ENCODE measurements at regions not wholly inside any gene's neighbourhood (a gene's known extent, or its start where the extent isn't known, plus 50 kb on each side); places are given as distances from the start of the nearest gene placed in this dataset.

DNA sequence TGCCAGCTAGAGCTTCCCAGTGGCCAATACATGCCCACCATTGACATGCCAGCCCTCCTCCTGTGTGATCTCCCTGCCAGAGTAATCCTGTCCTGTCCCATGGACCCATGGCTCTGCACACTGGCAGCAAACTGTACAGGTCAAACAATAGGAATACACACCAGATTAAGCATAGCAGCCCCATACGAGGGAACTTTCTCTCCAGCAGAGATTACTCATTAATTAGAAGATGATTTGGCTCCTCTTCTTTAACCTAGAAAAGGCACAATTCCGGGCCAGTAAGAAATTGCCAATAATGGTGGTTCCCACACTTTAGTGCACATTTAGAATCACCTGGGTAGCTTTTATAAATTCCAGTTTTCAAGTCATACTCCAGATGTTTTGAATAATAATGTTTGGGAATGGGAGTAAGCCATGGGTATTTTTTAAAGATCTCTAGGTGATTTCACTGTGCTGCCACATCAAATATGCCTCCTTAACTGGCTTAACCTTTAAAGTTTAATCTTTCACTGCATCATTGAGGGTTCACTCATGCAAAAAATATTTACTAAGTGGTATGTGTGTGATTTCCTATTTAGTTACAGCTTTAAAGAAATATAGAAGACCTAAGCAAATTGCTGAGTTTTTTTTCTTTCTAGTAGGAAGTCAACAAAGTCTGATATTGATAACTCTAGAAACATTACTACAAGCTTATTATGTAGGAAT lies 277.6 kb upstream of the NWD2 start:
- peak; percentile 31 for DNase-seq

DNA sequence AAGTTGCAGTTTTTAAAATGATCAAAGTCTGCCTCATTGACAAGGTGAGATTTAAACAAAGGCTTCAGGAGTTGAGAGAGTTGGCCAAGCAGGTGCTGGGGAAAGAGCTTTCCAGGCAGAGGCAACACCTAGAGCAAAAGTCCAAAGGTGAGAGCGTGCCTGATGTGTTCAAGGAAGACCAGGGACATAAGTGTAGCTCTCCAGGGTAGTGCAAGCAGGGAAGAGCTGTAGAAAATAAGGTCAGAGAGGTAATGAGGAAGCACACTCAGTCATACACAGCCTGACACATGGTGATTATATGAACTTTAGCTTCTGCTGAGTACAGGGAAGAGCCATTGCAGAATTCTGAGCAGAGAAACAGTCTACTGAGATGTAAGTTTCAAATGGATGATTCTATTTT lies 265.0 kb upstream of the NWD2 start:
- DNase-seq: no peak

DNA sequence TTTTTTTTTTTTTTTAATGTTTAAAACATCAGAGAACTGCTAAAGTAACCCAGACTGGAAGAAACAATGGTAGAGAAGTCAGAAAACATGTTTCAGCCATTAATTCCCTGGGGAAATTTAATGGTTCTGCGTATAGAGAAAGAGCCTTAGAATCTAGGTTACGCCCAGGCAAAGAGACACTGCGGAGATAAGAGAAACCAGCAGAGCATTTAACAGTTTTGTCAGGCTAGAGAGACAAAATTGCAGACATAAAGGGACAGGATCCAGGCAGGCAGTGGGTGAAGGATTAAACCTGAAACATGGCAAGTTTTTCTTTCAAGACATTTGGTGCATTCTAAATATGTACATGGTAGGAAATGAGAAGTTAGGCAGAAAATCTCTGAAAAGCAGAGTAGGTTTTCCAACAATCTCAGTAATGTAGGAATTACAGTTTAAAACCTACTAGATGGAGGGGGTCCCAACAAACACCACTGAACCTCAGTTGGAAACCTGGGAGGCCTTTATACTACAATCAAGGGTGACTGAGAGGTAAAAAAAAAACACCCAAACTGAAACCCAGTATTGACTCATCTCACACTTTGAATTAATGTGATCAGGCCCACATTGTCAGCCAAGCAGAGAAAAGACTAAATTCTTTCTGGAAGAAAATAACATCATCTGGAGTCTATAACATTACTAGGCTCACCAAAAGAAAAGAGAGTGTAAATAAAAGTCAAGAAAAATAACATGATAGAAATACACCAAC lies 254.2 kb upstream of the NWD2 start:
- DNase-seq: no peak

DNA sequence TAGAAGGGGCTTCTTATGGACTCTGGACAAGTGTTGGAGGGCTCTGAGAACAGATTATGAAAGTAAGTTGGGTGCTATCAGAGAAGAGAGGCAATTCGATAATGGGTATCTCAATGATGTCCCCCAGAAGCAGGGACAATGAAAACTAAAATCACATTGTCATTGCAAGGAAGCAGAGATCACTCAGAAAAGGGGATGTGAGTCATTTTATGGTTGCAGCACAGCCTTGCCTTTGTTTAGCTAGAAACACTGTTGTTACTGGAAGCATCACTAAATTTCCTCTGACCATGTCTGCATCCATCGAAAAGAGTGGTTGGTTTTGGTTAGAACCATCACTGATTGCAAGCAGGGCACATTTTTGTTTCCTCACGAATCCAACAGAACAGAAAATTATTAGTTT lies 246.8 kb upstream of the NWD2 start:
- DNase-seq: no peak

DNA sequence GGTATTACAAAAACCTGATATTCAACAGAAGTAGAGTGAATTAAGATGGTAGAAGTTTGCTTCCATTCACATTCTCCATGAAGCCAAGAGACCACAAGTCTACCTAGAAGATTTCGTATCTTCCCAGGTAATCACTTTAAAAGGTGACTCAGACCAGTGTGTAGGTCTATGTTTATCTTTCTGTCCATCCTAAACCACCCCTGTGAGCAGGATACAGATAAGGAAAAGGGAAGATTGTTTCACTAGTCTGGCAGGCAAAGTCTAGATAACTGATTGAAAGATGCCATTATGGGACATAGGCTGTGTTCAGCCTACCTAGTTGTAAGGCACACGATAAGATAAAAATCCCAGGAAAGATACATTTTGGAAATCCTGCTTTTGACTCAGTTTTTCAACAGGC lies 244.3 kb upstream of the NWD2 start:
- DNase-seq: no peak

DNA sequence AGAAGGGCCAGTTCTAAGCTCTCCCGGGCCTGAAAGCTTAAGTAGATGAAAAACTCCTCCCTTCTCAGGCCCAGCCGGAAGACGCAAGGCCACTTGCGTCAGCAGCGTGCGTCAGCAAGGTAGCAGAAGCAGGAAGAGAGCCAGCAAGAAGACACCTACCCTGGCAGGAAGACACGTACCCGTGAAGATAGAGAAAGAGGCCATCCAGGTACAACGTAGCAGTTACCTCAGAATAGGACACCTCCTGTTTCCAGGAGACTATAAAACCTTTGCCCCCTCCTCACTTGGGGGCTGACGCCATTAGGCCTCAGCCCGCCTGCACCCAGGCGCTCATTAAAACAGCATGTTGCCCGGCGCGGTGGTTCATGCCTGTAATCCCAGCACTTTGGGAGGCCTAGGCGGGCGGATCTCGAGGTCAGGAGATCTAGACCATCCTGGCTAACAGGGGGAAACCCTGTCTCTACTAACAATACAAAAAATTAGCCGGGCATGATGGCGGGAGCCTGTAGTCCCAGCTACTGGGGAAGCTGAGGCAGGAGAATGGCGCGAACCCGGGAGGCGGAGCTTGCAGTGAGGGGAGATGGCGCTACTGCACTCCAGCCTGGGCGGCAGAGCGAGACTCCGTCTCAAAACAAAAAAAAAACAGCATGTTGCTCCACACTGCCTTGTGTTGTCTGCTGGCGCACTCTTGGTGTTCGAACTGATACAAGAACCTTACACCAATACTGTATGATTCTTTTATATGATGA lies 242.7 kb upstream of the NWD2 start:
- no peak for DNase-seq

DNA sequence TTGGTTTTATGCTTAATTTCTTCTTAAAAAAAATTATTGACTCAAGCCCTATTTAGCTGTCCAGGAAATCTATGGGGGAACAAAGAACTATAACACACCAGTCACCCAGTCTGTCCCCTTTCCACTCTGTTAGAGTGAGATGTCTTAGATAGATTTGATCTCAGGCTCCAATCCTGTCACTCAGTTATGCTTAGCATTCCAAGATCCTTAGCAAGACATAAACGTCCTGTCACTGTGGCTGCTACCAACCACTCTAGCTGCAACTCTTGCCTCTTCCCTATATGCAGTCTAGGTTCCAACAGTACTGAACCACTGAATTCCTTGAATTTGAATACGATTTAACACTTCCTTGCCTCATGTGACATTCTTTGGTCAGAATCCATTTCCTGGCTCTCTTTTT lies 241.9 kb upstream of the NWD2 start:
- no peak for DNase-seq

DNA sequence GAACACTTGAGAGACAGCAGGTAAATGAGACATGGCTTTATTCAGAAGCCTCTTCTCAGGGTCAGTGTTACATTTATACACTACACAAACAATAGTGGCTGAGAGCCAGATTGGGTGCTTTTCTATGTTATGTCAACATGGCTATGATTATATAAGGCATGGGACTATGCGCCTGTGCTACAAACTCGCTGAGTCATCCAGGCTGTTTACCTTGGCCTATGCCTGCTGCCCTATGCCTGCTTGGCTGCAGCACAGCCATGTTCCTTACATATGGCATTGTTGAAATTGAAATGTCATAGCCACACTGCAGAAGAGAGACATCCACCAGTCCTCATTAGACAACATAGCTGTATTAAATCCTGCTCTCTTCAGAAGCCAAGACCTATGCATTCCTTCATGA lies 236.3 kb upstream of the NWD2 start:
- DNase-seq: no peak

DNA sequence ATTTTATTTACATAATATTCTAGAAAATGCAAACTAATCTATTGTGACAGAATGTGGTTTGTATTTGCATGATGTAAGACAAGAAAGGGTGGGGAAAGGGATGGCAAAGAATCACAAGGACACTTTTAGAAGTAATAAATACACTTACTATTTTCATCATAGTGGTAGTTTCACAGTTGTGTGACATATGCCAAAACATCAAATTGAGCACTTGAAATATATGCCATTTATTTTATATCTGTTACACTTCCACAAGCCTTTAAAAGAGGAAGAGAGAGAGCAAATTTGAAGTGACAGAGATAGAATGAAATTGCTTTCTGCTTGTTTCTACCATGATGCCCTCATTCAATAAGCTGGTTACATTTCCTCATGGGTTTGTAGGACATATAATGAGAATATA lies 230.0 kb upstream of the NWD2 start:
- no peak for DNase-seq

DNA sequence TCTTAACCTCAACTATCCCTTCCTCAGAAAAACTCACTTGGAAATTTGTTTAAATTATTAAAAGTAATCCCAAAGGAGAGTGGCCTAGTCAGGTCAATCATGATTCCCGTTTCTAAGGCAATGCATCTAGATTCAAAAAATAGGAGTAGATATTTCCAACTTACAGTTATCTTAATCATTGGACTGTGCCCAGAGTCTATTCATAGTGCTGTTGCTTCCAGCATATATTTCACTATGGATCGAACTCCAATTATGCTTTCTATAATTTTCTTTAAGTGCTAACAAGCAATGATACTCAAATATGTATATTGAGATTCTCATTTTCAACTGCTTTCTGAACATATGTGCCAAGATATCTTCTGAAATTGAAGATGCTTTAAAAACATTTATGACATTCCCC lies 229.2 kb upstream of the NWD2 start:
- no peak for DNase-seq

DNA sequence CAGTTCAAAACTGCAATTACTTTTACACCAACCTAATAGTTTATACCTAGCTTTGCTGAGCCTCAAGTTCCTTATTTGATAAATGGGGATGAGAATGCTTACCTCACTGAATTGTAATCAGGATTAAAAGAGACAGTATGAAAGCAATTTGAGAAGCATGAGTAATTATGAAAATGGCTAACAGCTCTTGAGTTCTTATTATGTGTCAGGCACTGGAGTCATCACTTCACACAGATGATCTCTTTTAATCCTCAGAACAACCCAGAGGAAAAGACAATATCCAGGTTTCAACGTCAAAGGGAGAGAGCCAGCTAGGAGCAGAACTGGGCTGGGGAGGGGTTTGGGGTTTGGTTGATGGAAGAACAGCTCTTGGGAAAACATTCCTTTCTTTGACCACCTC lies 221.0 kb upstream of the NWD2 start:
- DNase-seq: no peak

DNA sequence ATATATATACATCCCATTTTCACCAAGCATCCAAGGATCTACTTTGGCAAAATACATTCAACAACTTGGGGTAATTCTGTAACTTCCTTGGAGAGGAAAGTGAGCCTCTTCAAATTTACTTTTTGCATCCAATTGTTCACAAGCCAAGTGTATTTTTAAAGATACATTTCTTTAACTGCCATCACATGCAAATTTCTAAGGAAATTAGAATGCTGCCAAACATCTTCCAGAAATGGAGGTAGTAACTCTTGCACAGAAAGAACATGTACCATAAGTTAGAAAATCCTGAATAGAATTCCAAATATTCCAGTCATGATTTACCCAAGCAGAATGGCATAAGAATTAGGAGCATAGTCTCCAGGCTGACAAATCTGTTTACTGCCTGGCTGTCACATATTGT lies 220.5 kb upstream of the NWD2 start:
- DNase-seq: no peak

DNA sequence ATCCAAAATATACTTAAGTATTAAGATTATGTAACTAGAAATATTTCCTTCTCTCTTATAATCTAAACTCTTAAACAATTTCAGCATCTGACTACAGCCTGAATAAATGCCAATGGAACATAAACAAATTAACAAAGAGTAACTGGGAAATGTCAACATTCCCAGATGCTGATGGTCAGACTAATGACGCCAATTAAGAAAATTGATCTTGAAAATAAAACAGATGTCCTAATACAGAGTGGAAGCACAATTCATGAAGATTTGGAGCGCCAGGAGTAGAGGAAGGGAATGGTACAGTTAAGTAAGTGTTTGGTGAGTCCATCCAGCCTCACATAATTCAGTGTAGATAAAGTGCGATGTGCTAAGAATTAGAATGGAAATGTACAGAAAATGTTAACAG lies 203.7 kb upstream of the NWD2 start:
- no peak for DNase-seq

DNA sequence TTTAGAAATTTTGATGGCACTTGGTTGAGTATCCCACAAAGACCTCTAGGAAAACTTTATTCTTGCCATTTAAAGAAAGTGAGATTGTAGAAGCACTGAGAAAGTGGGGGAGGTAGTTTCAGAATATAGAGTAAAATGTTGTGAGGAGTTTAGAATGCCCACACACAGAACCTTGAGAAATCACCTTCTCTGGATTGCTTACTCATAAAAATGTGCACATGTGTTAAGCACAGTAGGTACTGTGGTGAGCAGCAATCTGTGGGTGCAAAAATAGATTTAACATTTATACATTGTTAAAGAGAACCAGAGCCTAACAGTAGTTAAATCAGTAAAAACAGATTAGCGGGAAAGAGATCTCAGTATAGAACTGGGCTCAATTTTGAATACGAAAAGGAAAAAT lies 201.2 kb upstream of the NWD2 start:
- DNase-seq: no peak

DNA sequence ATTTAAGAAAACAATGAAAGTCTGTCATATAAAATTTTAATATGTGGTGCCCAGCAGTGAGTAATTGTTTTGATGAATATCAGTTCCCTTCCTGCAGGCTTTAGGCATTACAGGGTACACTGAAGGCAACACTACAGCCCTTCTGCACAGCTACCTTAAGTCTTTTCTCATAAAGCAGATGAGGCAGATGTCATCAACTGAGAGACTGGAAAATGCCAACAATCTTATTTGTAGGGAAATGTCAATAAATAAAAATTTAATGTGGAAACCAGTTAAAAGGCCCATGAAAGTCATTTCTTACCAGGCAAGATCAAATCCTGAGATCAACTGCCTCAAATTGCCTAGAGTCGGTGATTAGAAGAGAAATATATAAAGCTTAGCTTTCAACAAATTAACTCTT lies 193.4 kb upstream of the NWD2 start:
- DNase-seq: no peak

DNA sequence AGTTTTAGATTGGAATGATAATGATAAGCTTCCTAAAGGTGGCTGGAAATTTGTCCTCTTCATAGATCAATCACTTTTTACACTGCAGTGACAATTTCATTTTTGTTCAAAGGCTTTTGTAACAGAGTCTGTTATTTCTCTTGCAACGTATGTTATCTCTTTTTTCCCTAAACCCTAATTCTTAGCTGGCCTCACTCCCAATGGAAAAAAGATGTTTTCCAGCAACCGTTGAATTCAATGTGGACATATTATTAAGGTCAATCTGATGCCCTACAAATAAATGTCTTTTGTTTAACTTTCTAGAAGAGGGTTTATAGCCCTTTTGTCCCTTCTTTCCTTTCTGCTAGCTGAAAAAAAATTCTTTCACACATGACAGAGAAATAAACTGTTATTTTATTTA lies 192.7 kb upstream of the NWD2 start:
- no peak for DNase-seq

DNA sequence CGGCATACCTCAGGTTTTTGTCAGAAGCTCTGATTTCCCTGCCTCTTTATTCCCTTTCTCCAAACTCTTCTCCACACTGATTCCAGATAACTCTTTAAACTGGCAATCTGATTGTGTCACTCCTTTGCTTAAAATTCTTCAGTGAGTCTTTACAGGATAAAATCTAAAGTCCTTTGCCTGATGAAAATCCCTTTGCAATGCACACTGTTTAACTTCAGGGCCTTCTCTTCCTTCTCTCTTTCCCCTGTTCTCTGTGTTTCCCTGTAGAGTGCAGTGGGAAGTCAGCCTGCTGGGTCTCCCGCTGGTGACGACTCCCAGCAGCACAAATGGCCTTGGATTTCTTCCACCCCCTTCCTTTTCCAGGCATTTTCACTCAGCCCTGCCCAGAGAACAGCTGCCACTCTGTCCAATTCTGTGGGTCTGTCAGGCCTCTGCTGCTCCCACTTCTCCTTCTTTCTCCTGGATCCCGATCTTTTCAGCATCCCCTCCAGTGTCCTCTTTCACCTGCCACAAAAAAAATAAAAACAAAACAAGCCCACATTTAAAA lies 189.9 kb upstream of the NWD2 start:
- peak; percentile 2 for DNase-seq

DNA sequence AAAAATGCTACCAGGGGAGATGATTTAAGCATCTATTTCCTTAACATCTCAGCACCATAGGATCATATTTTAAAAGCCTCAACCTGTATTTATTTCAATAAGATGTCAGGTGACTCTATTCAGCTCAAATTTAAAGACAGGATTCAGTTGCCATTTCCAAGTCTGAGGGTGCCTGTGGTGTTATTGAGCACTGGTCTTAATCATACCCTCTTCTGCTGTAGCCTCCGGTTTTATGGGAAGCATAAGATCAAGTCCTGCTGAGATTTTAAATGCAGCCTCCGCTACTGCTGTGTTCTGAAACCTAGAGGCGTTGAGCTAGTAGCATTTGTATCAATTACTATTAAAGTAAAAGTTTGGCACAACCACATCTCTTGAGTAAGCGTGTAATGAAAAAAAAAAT lies 185.7 kb upstream of the NWD2 start:
- DNase-seq: no peak

DNA sequence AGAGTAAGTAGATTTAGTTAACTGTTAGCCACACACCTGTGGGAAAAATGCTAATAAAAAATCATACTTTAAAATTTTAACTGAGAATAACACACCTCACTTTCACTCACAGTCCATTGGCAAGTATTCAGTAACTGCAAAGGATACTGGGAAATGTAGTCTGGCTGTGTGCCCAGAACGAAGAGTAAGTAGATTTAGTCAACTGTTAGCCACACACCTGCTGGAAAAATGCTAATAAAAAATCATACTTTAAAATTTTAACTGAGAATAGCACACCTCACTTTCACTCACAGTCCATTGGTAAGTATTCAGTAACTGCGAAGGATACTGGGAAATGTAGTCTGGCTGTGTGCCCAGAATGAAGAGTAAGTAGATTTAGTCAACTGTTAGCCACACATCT lies 178.4 kb upstream of the NWD2 start:
- peak; percentile 3 for DNase-seq

DNA sequence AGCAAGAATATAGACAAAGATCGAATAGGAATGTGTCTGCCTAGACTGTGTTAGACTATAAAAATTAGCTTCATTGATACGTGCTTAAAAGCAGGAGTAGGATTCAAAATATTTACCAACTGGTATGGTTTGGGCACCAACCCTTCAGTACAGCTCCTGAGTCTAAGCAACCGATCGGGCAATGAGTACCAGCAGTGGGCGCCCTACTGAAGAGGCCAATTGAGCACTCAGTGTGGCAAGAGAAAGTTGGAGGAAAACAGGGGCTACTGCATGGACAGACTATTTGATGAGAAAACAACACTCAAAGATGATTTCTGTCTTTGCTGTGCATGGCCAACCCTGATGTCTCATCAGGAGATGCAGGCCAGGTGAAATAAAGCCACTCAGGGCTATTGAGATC lies 176.0 kb upstream of the NWD2 start:
- DNase-seq: no peak

DNA sequence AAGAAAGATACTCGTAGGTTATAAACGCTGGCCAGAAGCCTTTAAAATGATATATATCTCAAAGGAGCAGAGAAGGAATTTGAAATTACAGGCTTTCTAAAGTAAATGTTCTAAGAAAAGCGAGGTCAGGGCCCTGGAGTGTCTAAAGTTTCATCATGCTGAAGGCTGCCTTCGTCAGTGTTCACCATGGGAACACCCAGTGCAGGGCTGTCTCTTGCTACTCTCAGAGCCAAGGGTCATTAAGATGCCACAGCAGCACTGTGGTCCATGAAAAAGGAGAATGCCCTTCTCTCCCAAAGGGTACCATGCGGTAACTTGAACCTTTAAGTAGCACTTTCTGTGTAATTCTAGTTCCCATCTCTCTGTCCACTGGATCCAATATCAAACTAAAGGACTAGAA lies 174.5 kb upstream of the NWD2 start:
- DNase-seq: peak; percentile 17

DNA sequence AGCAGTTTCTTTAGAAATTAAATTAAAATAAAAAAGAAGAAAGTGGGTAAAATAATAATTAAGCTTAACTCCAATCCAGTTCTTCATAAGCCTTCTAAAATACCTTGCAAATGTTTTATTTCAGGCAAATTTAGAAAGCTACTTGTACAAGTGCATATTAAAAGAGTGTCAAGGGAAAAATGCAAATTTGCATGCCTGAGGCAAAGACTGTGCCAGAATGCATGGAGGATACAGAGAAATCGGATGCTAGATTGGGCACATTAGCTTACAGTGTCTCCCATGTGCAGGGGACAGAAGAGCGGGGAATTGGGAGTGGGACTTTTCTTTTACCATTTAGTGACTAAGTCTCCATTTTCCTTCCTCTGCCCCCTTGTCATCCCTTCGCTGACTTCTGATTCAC lies 173.0 kb upstream of the NWD2 start:
- no peak for DNase-seq

DNA sequence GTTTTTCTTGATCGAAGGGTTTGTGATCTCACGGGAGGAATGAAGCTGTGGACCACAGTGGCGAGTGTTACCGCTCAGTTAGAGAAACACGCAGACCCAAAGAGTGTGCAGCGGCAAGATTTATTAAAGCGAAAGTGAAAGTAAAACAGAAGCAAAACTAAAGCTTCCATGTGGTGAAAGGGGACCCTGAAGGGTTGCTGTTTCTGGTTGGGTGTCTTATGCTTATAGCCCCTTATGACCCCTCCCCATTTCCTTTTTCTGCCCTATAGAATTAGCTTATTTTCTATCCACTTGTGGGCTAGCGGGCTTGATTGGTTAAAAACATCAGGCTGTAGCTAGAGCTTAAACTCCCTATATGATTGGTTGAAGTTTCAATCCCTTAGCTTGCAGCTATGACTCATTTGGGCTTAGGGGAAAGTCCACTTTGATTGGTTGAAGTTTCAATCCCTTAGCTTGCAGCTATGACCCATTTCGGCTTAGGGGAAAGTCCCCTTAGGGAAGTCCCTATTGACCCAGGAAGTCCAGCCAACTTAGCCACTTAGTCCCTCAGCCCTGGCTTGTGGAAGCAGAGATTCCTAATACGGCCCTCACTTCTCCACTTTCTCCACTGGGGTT lies 171.2 kb upstream of the NWD2 start:
- DNase-seq: no peak
